Epithelial cell of proximal tubule (primary cell): ENCODE measurements at regions not wholly inside any gene's neighbourhood (a gene's known extent, or its start where the extent isn't known, plus 50 kb on each side); places are given as distances from the start of the nearest gene placed in this dataset.
"Not testable (repeated sequence)": the region's sequence is repeated elsewhere in the genome, so short reads cannot be mapped to it uniquely, and the experiment has no call there.

Experiments used
- DNase-seq: peaks from one replicate; pipeline ENCODE4 v3.0.0-alpha.2; 2011; ENCODE audit warnings: low read depth
- H3K4me3 ChIP-seq: 2 replicates; pipeline ENCODE4 v1.5.1; 2011; ENCODE audit warnings: low read depth, mild to moderate bottlenecking, low read length
- CTCF ChIP-seq: conservative IDR thresholded peaks from 2 replicates; pipeline ENCODE4 v1.5.1; 2012; ENCODE audit warnings: low read depth, mild to moderate bottlenecking, low read length

DNA sequence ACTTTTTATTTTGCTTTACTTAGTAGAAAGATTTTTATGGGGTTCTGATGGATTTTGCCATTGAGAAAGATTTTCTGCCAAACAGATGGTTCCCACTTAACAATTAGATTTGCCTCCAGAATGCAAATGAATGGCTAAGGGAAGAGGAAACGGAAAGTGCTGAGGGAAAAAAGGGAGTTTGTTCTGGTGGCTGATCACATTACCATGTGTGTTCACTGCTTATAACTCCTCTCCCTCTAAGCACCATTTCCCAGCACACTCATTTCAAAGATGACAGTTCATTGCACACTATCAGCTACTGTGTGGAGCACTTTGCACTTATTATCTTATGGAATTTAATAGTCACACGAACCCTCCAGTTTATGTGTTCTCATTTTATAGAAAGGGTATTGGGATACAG, 68.0 kb upstream of the GRID2 start:
- TF ChIP-seq CTCF: no peak
- DNase-seq: no peak
- no peak overlapping the region for H3K4me3 ChIP-seq

DNA sequence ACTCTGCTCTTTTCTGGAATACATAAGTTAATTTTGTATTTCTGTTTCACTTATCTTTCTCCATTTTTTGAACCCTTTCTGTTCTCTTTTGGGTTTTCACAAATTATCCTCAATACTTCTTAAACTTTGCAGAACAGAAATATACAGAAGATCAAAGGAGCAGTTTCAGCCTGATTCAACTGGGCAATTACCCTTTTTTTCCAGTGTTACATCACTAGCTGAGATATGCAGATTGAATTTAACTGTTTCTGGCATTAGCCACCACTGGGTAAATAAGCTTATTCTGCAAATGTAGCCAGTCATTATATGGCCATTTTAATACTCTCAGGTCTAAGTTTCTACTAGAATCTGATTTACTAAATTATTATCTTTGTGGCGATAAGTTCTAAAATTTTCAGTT, 66.9 kb upstream of the GRID2 start:
- no peak for TF ChIP-seq CTCF
- no peak for DNase-seq
- no peak overlapping the region for H3K4me3 ChIP-seq

DNA sequence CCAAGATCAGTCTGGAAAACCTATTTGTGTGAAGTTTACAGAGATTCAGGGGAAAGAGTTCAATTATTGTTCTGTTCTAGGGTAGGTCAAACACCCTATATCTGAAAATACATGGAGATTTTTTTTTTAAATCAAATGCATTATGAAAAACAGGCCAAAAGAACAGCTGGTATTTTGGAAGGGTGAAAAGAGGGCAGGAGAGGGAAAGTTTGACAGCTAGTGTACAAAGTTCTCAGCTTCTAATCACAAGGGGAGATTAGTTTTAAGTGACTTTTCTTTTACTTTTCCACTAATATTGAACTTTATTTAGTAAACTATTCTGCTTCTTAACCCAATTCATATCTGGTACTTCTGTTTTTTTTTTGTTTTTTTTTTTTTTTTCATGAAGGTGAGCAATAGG, 66.2 kb upstream of the GRID2 start:
- H3K4me3 ChIP-seq: no peak overlapping the region
- TF ChIP-seq CTCF: no peak
- no peak for DNase-seq

GRCh38 chr4:92241094-92241493, 62.7 kb upstream of the GRID2 start:
- no peak for DNase-seq
- no peak overlapping the region for H3K4me3 ChIP-seq
- TF ChIP-seq CTCF: no peak

DNA sequence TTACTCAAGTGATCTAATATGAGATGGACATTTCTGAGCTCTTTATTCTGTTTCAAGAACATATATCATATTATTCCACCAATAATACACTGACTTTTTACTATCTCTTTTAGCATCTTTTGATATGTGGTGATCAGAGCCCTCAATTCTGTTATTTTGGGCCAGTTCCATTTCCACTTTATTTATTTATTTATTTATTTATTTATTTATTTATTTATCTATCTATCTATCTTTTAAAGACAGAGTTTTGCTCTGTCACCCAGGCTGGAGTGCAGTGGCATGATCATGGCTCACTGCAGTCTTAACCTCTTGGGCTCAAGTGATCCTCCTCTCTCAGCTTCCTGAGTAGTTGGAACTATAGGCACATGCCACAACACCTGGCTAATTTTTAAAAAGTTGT, 57.4 kb upstream of the GRID2 start:
- no peak overlapping the region for H3K4me3 ChIP-seq
- DNase-seq: no peak
- no peak for TF ChIP-seq CTCF

GRCh38 chr4:92249541-92249940, 54.2 kb upstream of the GRID2 start:
- no peak overlapping the region for H3K4me3 ChIP-seq
- no peak for TF ChIP-seq CTCF
- no peak for DNase-seq

DNA sequence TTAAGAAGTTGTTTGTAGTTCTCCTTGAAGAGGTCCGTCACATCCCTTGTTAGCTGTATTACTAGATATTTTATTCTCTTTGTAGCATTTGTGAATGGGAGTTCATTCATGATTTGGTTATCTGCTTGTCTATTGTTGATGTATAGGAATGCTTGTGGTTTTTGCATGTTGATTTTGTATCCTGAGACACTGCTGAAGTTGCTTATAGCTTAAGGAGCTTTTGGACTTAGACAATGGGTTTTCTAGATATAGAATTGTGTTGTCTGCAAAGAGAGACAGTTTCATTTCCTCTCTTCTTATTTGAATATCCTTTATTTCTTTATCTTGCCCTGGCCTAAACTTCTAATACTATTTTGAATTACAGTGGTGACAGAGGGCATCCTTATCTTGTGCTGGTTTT, 52.1 kb upstream of the GRID2 start:
- TF ChIP-seq CTCF: no peak
- no peak overlapping the region for H3K4me3 ChIP-seq
- no peak for DNase-seq

DNA sequence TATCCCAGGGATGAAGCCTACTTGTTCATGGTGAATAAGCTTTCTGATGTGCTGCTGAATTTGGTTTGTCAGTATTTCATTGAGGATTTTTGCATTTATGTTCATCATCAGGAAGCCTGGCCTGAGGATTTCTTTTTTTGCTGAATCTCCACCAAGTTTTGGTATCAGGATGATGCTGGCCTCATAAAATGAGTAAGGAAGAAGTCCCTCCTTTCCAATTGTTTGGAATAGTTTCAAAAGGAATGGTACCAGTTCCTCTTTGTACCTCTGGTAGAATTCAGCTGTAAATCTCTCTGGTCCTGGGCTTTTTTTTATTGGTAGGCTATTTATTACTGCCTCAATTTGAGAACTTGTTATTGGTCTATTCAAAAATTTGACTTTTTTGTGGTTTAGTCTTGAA, 51.4 kb upstream of the GRID2 start:
- H3K4me3 ChIP-seq, DNase-seq: not testable (repeated sequence)
